ENCODE measurements at regions not wholly inside any gene's neighbourhood (a gene's known extent, or its start where the extent isn't known, plus 50 kb on each side); places are given as distances from the start of the nearest gene placed in this dataset.

DNA sequence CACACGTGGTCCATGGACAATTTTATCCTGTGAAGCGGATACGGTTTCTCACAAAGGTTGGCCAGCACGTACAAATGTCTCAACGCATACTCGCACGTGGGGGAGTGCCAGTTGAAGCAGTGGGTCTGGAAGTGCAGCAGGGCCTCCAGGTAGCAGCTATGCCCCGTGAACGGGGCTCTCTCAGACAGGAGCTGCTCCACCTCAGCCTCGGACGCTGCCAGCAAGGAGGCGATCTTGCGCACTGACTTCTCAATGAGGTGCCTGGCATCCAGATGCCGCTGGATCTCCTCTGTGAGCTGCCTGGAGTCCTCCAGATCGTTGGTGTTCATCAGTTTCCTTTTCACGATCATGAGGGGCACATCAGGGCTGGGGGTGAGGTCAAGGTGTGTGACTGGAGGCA lies 2272.0 kb downstream of the PCDH9 start:
- no peak for DNase-seq

DNA sequence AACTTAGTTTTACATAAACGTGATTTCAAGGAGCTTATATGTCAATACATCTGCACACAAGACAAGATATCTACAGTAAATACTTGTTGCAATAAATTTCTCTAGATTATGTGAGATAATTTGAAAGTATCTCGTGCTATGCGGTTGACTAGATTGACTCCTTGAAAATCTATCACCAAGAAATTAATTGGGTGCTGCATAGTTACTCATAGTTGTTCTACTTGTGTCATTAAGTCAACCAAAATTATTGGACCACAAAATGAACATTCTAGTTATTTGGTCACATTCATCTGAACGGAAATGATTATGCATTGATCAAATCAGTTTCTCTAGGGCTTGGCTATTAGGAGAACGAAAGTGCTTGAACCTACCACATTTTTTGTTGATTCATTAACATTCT lies 2291.5 kb downstream of the PCDH9 start:
- DNase-seq: no peak

DNA sequence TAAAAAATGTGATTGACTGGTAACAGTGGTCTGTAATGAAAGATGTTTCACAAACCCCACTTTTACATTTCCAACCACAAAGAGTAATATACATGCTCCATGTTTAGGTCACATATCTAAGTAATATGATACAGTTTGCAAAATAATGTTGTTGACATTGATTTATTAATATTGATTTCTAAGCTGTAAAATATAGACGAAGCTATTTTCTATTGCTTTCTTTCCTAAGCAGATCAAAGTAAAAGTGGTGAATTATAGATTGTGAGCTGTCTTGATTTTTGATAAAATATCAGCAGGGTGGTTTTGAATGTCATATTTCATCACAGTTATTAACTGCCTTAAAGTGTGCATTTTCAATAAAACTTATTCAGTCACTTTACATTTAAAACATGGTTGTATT lies 2292.8 kb downstream of the PCDH9 start:
- DNase-seq: no peak

- DNase-seq: no peak
Observed at GRCh38 chr13:64936879-64937278, 2293.3 kb downstream of the PCDH9 start.

DNA sequence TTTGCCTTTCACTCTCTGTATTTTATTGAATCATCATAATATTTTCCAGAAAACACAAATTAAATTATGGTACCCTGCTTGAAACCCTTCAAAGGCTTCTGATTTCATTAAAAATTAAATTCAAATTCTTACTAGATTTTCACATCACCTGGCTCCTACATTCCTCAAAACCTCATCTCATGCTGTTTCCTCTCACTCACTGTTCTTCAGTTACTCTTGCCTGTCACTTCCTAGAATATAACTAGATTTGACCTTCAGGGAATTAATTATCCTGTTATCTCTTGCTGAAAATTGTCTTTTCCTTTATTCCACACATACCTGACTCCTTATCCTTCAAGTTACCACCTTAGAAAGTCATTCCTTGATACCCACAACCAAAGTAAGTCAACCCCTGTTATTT lies 2294.7 kb downstream of the PCDH9 start:
- no peak for DNase-seq

GRCh38 chr13:64934569-64935362 lies 2295.4 kb downstream of the PCDH9 start:
- DNase-seq: no peak

DNA sequence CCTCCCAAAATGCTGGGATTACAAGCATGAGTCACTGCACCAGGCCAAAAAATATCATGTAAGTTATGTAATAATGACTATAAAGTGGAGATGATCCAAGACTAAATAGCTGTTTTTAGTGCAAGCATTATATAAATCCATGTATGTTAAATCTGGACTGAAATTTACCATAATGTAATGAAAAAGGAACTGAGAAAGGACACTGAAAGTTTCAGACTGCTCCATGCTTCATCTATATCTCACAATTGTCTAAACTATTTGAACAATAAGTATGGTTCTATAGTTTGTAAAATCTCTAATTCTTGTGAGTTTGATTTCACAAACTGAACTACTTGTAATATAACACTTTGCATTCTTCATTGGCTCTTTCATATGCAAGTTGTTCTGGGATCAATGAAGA lies 2299.5 kb downstream of the PCDH9 start:
- DNase-seq: no peak

- DNase-seq: no peak
Observed at GRCh38 chr13:64928696-64929499, 2301.2 kb downstream of the PCDH9 start.

GRCh38 chr13:64925727-64926126 lies 2304.4 kb downstream of the PCDH9 start:
- DNase-seq: no peak

DNA sequence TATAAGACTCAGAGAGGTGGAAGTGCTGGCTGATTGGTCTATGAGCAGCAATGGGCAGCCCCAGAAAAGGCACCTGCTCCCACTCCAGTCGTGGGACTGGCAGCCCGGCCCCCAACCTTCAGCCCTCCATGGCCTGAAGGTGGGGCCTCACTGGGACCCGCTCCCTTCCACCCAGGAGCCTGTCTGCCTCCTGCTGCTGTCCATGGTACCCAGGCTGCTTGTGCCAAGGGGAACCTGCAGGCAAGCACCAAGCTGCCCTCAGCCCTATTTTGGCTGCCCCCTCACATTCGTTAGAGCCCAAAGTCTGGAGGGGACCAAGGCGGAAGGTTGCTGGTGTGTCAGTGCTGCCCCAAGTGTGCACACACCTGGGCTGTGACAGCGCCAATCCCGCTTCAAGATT lies 2304.9 kb downstream of the PCDH9 start:
- no peak for DNase-seq

GRCh38 chr13:64924401-64924800 lies 2305.7 kb downstream of the PCDH9 start:
- DNase-seq: no peak

DNA sequence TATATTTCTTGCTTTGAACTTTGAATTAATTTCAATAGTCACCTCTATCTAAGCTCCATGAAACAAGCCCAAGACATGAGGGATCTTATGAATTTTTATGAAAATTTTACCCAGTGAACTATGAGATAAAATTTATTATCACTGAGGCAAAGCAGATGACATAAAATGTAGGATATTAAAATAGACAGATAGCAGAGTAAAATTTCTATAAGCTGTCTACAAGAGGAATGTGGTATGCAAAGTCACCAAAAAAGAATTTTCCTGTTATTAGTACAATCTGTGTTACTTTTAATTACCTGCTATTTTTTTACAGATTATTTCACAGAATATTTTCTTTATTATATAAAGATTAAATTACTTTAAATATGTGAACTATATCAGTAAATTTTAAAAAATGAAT lies 2312.6 kb downstream of the PCDH9 start:
- DNase-seq: no peak

- DNase-seq: no peak
Observed at GRCh38 chr13:64912141-64912540, 2318.0 kb downstream of the PCDH9 start.

- DNase-seq: no peak
Observed at GRCh38 chr13:64910096-64910495, 2320.0 kb downstream of the PCDH9 start.

- no peak for DNase-seq
Observed at GRCh38 chr13:64909184-64909583, 2321.0 kb downstream of the PCDH9 start.

- no peak for DNase-seq
Observed at GRCh38 chr13:64900039-64900438, 2330.1 kb downstream of the PCDH9 start.

GRCh38 chr13:64884976-64885375 lies 2345.2 kb downstream of the PCDH9 start:
- DNase-seq: no peak

- no peak for DNase-seq
Observed at GRCh38 chr13:64877176-64877575, 2353.0 kb downstream of the PCDH9 start.

DNA sequence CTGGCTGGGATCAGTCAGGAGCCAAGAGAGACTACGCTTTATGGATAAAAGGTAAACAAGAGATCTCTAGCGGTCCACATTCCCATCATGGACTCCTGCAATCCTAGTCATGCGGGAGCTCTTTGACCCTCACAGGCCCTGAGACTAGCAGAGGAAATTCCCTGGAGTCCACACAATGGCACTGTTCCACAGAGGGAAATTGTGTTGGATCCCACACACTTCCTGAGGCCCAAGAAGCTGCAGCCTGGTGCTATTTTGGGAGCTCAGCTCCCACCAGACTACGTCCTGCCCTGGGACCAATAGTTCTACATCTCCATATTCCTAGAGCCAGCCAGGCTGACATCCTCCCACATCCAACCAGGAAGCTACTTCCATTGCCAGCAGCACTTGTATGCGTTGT lies 2358.4 kb downstream of the PCDH9 start:
- DNase-seq: no peak

DNA sequence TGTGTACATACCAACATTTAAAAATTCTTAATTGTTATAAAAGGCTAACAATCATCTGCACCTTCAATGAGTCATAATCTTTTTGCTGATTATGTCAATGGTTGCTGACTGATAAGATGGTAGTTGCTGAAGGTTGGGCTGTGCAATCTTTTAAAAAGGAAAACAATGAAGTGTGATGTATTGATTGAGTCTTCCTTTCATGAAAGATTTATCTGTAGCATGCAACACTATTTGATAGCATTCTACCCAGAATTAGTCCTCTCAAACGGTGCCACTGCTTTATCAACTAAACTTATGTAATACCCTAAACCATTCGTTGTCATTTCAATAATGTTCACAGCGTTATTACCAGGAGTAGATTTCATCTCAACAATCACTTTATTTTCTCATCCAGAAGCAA lies 2360.6 kb downstream of the PCDH9 start:
- DNase-seq: no peak

- no peak for DNase-seq
Observed at GRCh38 chr13:64867856-64868255, 2362.3 kb downstream of the PCDH9 start.

- no peak for DNase-seq
Observed at GRCh38 chr13:64866331-64866730, 2363.8 kb downstream of the PCDH9 start.

GRCh38 chr13:64855506-64855905 lies 2374.6 kb downstream of the PCDH9 start:
- no peak for DNase-seq

DNA sequence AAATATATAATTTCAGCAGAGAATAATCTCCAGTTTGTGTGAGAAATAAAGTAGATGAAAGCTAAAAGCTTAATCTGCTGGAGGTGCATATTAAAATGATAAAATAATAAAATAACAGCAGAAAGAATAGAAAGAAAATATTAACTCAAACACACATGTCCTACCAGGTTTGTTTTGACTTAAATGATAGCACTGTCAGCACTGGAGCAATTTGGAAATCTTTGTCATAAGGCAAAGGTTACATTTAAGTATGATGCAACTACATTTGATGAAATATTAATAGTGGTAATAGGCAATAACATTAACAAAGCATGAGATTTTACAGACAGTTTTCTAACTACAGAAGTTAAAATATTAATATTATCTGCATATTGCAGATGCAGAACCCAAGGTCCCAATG lies 2380.1 kb downstream of the PCDH9 start:
- DNase-seq: no peak
